CD4-positive, alpha-beta T cell treated with Interferon gamma for 1 hour (primary cell): ENCODE measurements at regions not wholly inside any gene's neighbourhood (a gene's known extent, or its start where the extent isn't known, plus 50 kb on each side); places are given as distances from the start of the nearest gene placed in this dataset.

ENCODE experiments used
- DNase-seq: peaks from one replicate; pipeline ENCODE4 v3.0.0-alpha.2; 2020

DNA sequence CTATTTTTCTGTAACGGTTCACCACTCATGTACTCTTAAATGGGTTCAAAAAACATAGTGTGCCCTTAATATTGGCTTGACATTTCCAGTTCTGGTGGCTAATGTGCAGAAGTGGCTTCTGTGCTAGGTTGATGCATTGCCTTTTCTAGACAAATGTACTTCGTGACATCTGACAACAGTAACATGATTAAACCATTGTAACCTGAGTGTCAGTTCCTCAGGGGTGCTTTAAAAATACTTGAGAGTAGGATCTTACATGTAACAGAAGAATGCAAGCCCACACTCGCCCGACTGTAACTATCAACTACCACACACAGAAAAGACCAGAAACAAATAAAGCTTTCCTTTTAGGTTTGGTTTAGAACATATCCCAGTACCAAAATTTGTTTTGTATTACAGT, 393.4 kb upstream of the NFE2L3 start:
- no peak for DNase-seq

DNA sequence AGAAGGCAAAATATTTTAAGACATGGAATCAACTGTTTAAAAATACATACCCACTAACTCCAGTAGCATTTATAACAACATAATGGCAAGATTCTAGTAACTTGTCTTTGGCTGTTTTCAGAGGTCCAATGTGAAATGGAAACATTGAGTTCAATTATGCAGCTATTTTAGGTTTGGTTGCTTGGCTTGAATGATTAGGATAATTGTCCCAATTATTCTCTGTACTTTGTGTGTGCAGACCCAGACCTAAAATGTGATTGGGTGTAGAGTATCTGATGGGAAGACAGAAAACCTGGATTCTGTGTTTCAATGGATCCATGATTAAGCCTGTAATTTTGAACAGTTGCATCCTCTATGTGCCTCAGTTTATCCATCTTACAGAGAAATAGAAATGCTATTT, 392.7 kb upstream of the NFE2L3 start:
- DNase-seq: no peak

DNA sequence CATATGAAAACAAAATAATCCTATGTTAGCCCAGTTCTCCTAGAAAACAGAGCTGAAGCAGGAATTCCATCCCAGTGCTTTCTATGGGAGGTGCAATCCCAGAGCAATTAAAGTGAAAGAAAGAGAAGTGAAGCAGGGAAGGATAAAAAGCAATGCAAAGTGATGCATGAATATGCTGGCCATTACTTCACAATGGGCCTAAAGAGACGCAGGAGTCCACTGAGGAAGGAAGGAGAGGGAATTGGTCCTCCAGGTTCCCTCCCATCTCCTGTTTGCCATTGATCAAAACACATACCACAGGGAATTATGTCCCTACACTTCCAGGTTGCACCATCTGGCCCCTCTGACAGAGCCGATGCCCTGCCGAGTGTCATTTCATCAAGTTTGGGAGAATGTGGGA, 392.2 kb upstream of the NFE2L3 start:
- DNase-seq: no peak

DNA sequence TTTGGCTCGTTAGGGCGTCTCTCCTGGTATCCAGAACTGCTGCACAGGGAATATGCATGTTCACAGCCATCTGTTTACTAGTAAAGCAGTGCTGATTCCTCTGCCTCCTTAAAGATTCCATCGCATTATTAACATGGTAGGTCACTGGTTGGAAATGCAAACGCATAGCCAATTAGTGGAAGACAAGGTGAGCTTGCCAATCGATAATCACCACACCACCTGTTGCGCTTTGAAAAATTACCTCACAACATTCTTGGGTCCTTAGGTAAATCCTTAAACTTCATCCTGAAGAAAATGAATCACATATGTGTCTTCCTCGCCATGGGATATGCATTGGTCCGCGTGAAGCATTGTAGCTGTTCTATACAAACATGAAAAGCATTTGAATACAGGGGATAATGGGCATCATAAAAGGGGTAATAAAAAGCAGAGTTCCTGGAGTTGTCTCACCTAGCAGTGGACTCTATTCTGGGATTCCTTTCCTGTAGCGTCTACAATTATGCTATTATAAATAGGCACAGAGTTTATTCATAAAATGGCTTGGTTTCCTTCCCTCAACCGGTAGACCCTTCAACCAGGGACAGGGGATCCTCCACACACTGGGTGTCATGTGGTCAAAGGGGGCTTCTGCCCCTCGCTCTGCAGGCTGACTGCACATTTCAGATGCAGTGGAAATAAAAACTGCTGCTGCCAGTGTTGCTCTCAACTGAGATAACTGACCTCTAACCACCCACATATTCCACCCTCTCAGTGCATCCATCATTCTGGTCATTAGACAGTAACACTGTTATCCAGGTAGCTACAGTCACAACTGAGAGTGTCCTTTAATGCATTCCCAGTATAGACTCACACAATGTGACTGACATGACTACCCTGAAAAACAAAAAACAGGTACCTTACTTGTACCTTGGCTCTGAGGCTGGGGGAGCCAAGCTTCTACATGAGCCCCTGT, 389.2 kb upstream of the NFE2L3 start:
- no peak for DNase-seq

DNA sequence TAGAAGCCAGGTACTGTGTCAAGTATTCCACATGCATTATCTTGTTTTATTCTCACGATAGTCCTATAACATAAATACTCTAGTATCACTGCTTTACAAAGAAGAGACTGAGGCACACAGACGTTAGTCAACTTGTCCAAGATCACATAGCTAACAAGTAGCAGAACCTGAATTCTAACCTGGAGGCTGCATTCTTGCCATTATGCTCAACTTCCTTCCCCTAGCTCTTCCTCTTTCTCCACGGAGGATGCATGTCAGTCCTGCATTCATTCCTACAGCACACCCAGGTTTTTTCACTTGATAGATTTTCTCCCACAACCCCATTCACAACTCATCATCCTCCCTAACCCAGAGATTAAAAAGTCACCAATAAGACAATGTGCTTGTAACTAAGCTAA, 388.5 kb upstream of the NFE2L3 start:
- DNase-seq: no peak

DNA sequence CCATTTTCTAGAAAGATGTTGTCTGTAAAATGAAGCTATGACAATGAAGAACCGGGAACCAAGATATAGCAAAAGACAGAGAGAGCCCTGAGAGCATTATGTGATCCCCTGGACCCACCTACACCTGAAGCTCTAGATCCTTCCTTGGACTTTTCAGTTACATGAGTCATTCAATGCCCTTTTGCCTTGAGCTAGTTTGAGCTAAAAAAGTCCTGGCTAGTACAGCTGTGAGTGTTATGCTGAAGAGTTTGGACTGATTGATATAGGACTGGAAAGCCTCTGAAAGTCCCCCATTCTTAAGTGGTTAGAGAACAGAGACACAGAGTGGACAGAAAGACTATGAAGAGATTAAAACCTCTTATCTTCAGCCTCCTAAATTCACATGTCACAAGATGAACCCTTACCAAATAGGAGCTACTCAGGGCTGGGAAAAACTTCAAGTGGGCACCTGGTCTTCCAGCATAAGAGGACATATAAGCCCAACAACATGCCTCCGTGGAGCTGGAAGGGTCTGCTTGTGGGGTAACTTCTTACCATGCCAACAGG, 386.8 kb upstream of the NFE2L3 start:
- no peak for DNase-seq

DNA sequence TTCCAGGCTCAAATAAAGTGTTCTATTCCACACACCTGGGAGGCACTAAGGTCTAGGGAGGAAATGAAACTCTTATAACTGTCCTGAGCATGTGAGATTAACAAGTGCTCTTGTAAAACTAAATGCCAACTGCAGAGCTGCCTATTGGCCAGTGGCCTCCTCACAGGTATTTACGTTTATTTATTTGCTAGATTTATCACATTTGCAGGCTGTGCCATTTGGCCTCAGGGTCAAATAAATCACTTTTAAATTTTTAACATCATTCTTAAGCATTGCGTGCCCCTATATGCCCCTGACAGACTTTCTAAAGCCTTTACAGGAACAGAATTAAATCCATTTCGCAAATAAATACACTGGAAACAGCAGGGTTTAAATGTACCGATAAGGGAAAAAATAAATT, 381.8 kb upstream of the NFE2L3 start:
- no peak for DNase-seq

DNA sequence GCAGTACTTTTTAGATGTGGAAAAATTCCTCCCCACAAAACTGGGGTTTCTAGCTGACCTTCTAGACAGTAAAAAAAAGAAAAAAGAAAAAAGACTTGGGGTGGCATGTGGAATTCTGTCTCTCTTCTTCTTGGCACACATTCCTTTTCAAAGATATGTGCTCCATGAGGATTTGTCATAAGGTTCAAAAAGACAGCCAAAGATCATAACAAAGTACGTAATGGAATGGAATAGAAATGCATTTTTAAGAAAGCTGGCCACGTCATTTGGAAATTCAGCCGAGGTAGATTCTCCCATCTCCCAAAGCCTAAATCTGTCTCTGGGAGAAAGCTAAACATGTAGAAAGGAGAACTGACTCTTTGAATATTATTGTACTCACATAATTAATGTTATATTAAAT, 381.3 kb upstream of the NFE2L3 start:
- DNase-seq: no peak

DNA sequence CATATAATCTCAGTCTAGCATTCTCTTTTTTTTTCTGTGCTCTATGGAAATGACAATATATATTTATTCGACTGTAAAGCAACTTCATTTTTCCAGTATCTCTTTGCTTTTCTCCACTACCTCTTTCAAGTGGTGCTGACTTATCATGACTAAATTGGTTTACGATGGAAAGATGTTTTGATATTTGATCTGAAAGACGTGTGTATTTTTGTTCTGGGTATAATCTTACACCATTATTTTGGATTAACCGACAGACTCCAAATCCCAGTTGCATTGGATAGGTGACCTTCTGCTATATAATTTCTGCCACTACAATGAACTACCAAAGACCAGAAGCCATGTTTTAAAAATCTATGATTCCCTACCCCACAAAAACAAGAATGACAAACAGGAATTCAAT, 380.5 kb upstream of the NFE2L3 start:
- DNase-seq: no peak

DNA sequence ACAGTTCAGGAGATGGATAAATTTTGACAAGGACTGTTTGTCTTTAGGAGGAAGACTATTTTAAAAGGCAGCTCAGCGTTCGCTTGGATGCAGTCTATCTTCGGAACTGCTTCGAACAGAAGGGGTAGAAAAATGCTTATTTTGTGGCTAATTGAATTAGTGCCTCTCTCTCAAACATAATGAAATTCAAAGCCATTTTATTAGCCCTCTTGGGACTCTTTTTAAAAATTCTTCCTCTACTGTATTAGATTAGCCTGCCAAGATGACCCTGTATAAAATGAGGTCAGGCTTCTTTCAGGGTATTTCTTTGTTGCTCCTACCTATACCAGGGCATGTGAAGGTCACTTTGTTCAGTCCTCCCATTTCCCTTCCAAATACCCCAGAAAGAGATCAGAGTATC, 379.2 kb upstream of the NFE2L3 start:
- DNase-seq: no peak

DNA sequence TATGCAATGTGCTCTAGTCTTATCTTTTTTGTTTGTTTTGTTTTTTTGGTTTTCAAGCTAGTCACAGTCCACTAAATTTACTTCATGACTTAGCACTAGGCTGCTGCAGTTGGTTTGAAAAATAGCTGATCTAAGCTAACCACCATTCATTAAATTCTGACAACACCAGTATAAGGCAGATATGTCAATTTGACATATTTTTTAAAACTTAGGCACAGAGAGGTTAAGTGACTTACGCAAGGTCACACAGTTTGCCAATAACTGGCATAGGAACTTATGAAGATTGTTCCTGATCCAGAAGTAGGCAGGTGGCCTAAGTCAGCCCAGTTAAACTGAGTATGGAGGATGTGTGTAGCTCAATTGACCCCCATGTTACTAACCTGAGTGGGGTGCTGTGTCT, 377.3 kb upstream of the NFE2L3 start:
- no peak for DNase-seq

DNA sequence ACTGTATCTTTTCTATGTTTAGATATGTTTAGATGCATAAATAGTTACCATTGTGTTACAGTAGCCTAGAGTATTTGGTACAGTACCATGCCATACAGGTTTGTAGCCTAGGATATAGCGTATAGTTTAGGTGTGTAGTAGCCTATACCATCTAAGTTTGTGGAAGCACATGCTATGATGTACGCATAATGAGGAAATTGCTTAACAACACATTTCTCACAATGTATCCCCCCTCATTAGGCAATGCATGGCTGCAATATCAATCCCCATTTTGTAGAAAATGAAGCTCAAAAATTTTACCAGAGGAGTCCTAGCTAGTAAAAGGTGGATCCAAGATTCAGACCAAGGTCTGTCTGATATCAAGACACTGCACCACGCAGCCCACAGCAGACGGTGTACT, 376.4 kb upstream of the NFE2L3 start:
- no peak for DNase-seq

DNA sequence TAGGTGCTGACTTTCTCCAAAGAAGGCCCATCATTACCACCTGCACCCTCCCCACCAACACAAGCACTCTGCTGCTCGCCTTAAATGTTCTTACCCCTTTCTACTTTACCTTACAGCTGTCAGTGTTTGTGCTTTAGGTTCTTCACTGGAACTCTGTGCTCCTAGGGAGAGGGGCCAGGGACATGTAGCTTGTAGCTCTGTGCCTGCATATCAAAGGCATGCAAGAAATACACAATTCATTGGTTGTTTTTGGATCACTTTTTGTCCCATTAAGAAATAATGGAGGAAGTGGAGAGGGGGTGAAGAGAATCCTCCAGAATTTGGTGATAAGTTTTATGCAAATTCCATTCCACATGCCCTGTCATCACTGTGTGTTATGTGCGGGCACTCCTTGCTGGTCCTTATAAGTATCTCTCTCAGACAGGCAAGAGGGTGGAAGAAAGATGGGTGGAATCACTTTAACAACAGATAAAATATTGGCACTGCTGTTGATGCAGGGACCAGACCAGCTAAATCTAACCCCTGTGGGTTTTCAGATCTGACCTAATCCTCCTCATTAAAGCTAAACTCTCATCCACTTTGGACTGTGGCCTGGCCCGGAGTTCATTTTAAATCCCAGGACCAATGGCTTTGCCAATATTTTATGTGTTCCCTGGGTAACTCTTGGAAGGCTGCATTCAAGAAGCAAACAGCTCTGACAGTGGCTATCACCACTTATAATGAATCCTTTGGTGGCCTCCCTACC, 375.8 kb upstream of the NFE2L3 start:
- no peak for DNase-seq

DNA sequence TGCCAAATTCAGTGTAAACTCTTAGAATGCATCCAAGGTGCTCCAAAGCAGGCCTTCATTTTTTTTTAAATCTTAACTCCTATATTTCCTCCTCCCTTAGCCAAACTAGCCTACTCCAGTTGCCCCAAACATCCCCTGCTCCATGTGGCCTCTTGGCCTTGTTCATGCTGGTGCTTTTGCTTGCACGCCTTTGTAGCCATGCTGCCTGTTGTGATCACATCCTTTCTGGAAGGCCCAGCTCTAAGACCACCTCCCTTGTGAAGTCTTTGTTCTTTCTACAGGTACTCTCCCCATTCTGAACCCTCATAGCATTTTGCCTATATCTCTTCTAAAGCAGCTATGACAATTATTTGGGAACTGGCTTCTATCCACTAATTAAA, 375.3 kb upstream of the NFE2L3 start:
- DNase-seq: no peak

DNA sequence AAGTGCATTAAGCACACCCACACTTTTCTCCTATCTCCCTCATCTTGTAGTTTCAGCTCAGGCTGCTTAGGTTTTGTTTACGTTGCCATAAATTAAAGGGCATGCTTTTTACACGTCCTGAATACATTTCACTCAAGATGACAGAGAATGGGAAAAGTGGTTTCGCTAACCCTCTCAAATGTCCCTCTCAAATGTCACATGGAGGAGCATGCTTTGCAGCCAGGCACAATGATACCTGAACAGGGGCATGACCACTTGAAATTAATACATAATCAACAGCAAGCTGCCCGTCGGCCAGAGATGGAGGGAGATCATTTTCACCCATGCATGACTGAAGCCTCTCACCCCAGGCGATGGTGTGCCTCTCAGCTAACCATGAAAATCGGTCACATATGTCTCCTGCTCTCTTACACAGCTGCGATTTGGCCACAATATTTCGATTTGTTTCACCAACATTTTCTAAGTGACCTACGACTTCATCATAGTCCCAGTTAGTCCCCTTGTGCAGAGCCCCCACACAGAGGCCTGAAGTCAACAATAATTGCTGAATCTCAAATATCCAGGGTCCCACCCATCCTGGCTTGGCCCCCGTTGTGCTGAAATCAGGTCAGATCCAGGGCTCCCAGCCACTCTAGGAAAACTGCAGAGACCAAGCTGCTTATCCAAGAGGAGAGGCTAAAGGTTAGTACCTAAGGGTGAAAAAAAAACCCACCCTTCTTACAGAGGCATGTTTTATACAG, 373.9 kb upstream of the NFE2L3 start:
- no peak for DNase-seq

DNA sequence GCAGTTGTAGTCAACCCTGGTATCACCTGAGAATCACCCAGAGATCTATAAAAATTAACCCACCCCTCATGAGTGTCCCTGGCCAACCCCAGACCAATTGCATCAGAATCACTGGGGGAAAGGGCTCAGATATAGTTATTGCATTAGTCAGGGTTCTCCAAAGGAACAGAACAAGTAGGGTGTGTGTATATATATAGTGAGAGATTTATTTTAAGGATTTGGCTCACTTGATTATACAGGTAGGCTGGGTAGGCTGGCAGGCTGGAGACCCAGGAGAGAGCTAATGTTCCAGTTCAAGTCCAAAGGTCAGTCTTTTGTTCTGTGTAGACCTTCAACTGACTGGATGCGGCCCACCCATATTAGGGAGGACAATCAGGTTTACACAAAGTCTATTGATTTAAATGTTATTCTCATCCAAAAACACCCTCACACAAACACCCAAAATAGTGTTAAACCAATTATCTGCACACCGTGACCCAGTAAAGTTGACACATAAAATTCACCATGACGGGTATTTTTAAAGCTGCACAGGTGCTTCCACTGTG, 372.9 kb upstream of the NFE2L3 start:
- no peak for DNase-seq

DNA sequence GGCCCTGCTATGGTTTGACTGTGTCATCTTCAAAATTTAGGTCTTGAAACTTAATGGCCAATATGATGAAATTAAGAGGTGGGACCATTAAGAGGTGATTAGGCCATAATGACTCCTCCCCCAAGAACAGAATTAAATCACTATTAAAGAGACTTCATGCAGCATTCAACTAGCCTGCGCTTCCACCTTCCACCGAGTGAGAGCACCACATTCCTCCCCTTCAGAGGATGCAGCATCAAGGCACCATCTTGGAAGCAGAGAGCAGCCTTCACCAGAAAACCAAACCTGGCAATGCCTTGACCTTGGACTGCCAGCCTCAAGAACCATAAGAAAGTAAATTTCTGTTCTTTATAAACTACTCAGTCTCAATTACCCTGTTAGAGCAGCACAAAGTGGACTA, 371.1 kb upstream of the NFE2L3 start:
- no peak for DNase-seq

DNA sequence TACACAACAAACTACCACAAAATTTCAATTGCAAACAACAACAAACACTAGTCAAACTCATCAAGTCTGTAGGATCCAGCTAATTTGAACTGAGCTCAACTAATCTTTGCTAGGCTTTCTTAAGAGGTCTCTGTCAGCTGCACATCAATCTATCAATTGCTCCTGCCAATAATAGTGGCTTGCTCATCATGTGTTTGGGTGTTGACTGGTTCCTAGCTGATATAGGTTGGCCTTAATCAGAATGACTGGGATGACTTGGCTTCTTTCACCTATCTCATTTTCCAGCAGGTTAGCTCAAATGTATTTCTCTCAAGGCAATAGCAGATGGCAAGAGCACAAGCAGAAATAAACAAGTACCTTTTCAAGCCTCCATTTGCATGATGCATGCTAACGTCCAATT, 370.3 kb upstream of the NFE2L3 start:
- no peak for DNase-seq

DNA sequence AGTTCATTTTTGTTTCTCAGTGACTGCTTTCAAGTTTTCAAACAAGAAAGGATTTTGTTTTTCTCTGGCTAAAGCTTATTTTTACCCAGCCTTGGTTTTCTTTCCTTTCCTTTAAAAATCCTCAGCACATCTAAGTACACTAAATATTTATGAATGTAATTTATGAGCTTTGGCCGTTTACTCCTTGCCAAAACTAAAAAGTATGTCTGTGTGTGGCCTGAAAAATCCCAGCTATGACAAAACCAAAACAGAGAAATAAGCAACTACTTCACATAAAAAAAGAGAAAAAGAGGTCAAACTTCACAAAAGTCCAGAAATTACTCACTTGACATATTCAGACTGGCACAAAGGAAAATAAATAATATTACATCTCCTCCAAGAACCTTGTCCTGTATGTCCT, 365.1 kb upstream of the NFE2L3 start:
- DNase-seq: no peak

DNA sequence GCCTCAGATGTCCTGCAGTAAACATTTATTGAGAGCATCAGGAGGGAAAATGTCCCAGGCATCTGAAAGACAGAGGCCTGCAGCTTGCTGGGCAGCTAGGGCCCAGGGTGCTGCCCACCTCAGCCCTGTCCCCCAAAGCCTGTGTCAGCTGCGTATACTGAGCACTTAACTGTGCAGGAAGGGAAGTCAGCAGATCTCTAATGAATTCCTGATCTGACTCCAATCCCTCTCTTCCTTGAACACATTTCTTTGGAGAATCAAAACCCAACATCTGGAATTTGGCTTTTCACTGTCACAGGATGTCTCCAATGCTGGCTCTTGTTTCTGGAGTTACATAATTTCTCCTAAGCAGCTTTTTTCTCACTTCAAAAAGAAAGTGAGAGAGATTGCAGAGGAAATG, 364.7 kb upstream of the NFE2L3 start:
- no peak for DNase-seq

DNA sequence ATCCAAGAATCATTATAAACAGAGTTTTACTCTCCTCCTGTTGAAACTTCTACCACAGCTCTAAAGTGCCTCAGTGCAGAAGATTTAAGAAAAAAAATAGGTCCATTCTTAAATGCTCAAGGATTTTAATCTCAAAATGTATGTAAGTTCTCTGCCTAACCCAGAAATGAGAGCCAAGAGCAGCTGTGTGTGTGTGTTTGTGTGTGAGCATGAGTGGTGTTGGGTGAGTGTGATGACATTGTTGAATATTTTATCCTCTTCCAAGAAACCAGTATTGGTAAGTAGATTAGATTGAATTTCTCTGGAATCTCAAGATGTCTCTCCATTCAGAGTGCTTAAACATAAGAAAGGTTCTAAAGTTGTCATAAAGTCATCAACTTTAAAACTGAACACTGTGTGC, 363.6 kb upstream of the NFE2L3 start:
- no peak for DNase-seq

DNA sequence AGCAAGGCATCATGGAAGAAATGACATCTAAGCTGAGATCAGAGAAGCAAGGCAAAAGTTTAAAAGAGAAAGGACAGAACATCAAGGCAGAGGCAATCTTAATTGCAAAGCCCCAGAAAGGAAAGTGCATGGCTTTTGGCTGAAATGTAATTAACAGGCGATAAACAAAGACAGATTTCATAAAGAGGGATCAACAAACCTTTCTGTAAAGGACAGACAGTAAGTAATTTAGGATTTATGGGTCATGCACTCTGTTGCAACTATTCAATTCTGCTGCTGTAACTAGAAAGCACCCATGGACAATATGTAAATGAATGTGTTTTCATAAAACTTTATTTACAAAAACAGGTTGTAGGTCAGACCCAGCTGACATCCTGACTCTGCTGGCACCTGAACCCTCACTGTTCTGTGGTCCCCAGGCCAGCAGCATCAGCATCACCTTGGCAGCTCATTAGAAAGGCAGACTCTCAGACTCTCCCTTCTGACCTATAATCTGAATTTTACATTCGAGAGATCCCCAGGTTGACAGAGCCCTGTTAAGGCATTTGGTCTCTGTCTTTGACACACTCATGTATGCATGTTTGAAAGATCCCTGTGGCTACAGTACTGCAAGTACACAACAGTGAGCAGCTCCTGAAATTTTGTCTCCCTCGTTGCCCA, 362.9 kb upstream of the NFE2L3 start:
- DNase-seq: no peak
